Skeletal muscle cell (primary cell): ENCODE measurements at regions not wholly inside any gene's neighbourhood (a gene's known extent, or its start where the extent isn't known, plus 50 kb on each side); places are given as distances from the start of the nearest gene placed in this dataset.
A peak's percentile ranks its signal among the peaks of the same experiment; 100 is the strongest.
"Not testable (repeated sequence)": the region's sequence is repeated elsewhere in the genome, so short reads cannot be mapped to it uniquely, and the experiment has no call there.

Source experiments
- DNase-seq: peaks from one replicate; pipeline ENCODE4 v3.0.0-alpha.2; 2010; ENCODE audit warnings: low read depth
- H3K4me3 ChIP-seq: 2 replicates; pipeline ENCODE4 v1.5.1; 2011; ENCODE audit warnings: low read depth, mild to moderate bottlenecking, control low read depth, low read length, moderate library complexity

DNA sequence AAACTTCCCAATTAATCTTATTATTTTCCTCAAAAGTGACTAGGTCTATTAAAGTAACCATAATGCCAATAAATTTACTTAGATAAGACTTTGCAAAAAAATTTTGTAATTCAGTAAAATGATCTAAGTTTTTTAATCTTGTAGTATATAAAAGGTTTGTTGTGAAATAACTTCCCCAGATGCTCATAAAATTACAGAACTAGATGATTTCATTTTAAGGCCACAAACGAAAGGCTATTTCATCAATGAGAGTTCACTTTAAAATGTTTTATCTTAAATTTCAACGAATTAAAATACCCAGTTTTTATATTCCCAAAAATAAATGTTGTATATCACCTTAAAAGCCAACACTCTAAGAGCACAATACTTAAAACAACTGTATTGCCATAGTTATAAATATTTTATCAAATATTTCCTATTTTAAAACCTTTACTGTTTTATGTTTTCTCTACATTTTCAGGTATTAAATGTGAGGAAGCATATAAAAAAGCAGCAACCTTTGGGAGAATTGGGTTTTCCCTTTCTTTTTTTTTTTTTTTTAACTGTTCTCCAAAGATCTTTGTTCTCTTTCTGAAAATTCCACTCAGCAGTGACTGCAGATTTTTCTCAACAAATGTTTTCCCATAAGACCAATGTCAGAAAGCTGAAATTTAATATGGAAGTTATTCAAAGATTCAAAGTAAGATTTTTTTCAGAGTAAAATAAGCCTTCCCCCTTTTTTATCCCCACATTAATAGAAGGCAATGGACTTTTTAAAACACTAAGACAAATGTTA, 169.9 kb downstream of the CYB561 start:
- H3K4me3 ChIP-seq: no peak overlapping the region
- DNase-seq: no peak

DNA sequence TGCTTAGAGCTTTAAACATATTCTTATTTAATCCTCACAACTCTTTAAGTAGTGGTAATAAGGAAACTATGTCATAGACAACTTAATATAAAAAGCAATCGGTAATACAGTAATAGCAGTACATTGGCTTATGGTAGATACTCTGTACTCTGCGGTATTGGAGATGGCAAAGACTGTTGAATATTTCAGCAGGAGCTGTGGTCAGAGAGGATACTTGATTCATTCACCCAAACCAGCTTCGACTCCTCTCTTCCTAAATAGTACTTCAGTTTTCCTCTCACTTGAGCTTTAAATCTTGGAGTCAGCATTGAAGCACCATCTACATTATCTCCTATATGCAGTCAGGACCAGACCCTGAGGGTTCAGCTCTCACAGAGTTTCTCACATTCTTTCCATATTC, 169.3 kb downstream of the CYB561 start:
- H3K4me3 ChIP-seq: no peak overlapping the region
- no peak for DNase-seq

DNA sequence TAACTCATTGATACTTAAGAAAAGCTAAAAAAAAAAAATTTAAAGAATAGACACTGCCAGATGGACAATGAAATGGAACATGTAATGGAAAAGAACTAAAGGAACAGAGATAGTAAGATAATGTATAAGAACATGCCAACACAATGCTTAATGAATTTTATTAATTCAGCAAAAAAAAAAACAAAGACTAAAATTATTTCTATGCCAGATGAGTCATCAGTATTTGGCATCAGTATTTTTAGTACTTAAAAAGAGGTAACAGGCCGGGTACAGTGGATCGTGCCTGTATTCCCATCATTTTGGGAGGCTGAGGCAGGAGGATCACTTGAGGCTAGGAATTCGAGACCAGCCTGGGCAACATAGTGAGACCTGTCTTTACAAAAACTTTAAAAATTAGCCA, 168.5 kb downstream of the CYB561 start:
- no peak overlapping the region for H3K4me3 ChIP-seq
- no peak for DNase-seq

- H3K4me3 ChIP-seq: no peak overlapping the region
- DNase-seq: no peak
These were observed 167.2 kb downstream of the CYB561 start for GRCh38 chr17:63278728-63279442.

GRCh38 chr17:63279498-63280230, 166.4 kb downstream of the CYB561 start:
- DNase-seq: peak; percentile 45
- no peak overlapping the region for H3K4me3 ChIP-seq

- no peak overlapping the region for H3K4me3 ChIP-seq
- DNase-seq: no peak
These were observed 163.7 kb downstream of the CYB561 start for GRCh38 chr17:63282455-63282854.

GRCh38 chr17:63285551-63285950, 160.6 kb downstream of the CYB561 start:
- DNase-seq: no peak
- no peak overlapping the region for H3K4me3 ChIP-seq

GRCh38 chr17:63286254-63286653, 159.9 kb downstream of the CYB561 start:
- H3K4me3 ChIP-seq: no peak overlapping the region
- no peak for DNase-seq

DNA sequence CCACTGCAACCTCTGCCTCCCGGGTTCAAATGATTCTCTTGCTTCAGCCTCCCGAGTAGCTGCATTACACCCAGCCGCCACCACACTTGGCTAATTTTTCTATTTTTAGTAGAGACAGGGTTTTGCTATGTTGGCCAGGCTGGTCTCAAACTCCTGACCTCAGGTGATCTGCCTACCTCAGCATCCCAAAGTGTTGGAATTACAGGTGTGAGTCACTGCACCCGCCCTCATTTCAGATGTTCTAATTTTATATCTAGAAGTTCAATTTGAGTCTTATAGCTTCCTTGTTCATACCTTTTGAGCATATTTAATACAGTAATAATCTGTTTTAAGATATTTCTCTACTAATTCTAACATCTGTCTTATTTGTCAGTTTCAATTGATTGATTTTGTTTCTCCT, 159.1 kb downstream of the CYB561 start:
- not testable (repeated sequence) for DNase-seq, H3K4me3 ChIP-seq

- H3K4me3 ChIP-seq: no peak overlapping the region
- DNase-seq: no peak
These were observed 156.2 kb downstream of the CYB561 start for GRCh38 chr17:63289931-63290330.

DNA sequence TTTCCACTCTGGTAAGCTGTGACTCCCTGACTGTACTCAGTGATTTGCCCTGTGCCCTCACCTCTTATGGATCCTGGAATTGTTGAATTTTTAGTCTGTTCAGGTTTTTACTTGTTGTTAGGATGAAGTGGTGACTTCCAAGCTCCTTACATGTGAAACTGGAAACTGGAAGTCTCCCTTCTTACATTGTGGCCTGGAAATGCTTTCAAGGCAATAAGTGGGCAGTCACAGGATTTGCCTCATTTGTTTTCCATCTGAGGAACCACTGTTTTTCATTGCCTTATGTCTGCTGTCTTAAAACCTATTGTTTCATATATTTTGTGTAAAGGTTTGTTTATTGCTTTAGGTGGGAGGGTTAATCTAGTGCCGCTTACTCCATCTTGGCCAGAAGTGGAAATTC, 155.8 kb downstream of the CYB561 start:
- H3K4me3 ChIP-seq: no peak overlapping the region
- no peak for DNase-seq

DNA sequence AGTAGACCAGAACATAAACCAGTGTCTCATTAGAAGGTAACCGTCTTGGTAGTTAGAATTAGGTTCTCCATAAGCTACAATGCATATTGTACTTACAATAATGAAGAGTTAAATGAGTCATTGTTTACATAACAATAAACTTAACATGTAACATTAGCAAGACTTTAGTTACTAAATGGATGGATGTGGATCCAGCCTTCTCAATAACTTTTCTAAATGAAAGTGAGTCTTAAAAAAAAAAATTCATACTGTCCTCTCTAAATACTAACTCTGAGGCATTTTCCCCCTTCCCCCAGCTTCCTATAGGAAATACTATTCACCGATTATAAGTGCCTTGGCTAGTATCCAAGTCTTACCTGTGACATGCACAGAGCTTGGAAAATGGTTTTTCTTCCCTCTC, 155.3 kb downstream of the CYB561 start:
- DNase-seq: no peak
- H3K4me3 ChIP-seq: no peak overlapping the region

- no peak overlapping the region for H3K4me3 ChIP-seq
- DNase-seq: no peak
These were observed 154.8 kb downstream of the CYB561 start for GRCh38 chr17:63291258-63291657.

DNA sequence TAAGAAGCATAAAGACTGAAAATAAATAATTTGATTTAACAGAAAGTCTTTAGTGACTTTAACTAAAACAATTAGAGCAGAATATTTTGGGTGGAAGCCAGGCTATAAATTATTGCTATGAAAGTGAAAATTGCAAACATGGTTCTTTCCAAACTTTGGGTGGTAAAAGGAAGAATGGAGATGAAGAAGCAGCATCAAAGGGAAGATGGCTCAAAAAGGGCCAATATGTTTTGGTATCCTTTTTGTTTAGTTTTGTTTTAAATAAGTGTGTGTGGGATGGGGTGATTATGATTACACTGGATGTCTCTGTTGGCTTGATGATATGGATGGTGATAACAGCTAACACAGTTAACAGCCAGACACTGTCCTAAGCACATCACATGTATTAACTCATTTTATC, 153.7 kb downstream of the CYB561 start:
- DNase-seq: no peak
- H3K4me3 ChIP-seq: no peak overlapping the region

DNA sequence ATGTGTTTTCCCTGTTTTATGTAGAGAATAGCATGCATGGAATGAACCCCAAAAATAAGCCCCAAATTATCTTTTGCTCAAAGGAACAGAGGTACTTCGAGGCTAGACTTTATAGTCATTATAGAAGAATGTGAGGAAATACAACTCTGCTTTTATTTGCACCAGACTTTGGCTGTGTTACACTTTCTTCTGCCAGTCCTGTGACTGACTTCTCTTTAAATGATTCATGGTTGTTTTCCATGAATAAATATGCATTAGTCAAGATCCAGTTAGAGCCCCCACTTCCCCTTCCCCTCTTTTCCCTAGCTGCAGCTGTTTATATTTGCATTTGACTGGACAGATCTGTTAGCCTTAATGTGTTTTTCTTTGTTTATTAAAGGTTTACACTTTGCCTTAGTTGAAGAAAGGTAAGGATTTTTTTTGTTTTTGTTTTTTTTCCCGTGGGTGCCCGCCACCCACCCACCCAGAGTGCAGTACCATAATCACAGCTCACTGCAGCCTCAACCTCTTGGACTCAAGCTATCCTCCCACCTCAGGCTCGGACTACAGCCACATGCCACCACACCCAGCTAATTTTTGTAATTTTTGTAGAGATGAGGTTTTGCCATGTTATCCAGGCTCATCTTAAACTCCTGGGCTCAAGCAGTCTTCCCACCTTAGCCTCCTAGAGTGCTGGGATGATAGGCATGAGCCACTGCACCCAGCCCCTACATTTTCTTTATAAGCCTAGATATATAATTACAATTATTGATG, 152.6 kb downstream of the CYB561 start:
- DNase-seq: no peak
- H3K4me3 ChIP-seq: no peak overlapping the region

DNA sequence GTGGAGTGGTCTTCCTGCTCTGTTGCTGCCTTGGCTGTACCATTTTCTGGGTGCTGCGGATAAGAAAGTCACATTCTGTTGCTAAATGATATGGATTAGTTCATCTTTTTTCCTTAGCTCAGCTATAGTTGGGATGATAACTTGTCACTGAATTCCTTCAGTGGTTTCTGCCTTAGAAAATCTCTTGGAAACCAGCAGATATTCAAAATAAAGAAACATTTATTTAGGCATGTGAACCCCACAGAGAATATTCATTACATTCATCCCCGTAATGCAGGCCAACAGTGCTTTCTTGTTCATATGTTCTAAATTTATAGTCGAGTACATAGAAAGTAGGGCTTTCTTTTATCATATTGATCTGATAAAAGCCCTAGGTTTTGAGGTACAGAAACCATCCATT, 151.3 kb downstream of the CYB561 start:
- no peak for DNase-seq
- H3K4me3 ChIP-seq: no peak overlapping the region

DNA sequence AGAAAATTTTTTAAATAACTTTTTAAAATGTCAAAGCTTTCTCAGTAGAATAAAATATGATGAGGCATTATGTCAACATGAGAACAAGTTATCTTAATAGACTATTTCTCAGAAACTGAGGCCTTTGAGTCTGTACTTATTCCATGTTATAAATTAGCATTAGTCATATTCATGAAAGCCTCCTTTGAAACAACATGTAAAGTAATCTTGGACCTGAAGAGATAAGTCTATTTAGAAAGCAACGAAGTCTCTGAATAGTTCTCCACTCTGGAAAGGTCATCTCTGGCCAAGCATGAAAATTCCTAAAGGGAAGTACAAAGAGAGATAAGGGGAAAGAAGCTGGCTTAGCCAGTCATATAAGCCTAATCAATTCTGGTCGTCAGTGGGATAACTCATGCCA, 150.8 kb downstream of the CYB561 start:
- no peak overlapping the region for H3K4me3 ChIP-seq
- no peak for DNase-seq

DNA sequence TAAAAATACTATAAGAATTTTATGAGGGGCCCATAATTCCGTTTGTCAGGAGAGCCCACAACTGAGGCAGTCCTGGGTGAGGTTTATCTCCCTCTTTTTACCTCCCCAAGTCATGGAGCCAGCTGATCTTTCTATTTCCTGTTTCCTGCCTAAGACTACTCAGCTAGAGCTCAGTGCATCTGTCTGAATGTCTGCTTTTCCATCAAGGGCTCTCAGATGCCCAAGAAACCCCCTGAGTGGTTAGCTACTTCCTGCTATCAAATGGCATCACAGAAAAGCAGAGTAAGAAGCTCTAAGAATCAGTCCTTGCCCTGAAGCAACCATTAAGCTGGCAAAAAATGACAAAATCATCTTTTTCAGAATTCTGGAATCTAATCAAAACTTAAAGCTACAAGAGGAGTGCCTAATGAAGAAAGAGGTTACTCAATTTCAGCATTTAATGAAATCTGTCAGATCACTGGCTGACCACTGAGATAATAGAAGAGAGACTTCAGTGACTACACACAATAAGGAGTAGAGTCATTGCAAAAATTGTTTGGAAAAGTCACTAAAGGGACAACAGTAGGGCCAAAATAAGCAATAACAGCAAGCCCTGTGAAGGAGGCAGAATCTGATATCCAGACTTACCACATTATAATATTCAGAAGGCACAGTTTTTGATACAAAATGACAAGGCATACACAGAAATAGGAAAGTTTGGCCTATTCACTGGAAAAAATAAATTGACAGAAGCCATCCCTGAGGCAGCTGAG, 150.1 kb downstream of the CYB561 start:
- DNase-seq: no peak
- H3K4me3 ChIP-seq: no peak overlapping the region

DNA sequence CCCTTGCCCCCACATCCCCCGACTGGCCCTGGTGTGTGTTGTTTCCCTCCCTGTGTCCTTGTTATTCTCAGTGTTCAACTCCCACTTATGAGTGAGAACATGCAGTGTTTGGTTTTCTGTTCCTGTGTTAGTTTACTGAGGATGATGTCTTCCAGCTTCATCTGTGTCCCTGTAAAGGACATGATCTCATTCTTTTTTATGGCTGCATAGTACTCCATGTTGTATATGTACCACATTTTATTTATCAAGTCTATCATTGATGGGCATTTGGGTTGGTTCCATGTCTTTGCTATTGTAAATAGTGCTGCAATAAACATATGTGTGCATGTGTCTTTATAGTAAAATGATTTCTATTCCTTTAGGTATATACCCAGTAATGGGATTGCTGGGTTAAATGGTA, 147.2 kb downstream of the CYB561 start:
- DNase-seq, H3K4me3 ChIP-seq: not testable (repeated sequence)
